HG02798 (cell line): ENCODE measurements at regions not wholly inside any gene's neighbourhood (a gene's known extent, or its start where the extent isn't known, plus 50 kb on each side); places are given as distances from the start of the nearest gene placed in this dataset.

ENCODE experiments used
- ATAC-seq: cut with Tn5 transposase; IDR thresholded peaks from one replicate; pipeline ENCODE4 v1.9.1; 2021; ENCODE audit warnings: mild to moderate bottlenecking; ENCODE audit not compliant: unreplicated experiment, poor library complexity

GRCh38 chr2:120561379-120562035 is 174.2 kb upstream of the GLI2 start:
- no peak for ATAC-seq

DNA sequence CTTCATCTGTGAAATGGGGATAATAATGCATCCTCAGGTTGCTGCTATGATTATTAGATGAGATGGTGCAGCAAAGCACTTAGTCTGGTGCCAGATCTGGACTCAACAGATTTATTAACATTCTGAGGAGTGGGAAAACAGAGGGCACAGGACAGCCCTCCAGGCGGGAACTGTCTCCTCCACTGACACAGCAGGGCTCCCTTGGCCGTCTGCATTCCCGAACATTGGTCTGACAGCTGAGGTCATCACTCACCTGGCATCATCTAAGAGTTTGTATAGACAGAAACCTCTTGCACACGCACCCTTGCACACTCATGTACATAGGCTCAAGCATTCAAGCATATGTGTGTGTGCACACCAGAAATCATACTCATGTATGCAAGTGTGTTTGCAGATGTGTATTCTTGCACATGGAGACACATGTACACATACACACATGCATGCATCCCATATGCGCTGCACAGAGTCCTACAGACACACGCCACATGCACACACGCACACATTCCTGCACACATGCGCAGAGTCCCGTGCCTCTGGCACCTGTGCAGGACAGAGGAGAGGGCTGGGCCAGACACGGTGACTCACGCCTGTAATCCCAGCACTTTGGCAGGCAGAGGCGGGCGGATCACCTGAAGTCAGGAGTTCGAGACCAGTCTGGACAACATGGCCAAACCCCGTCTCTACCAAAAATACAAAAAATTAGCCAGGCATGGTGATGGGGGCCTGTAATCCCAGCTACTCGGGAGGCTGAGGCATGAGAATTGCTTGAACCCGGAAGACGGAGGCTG is 173.3 kb upstream of the GLI2 start:
- no peak for ATAC-seq

DNA sequence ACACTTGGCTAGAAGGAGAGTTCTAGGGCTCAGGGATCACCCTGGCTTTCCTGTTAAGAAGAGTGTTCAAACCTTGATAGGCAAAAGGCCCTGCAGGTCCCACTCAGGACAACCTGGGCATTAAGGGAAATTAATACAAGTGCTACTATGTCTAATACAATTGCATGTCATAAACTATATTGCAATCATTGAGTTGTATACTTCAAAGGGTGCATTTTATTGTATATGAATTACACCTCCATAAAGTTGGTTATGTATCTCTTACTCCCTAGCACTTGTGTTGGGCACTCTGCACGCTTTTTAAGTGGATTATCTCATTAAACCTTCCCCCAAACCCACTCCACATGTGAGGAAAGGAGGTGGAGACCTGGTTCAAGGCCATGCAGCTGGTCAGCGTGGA is 172.1 kb upstream of the GLI2 start:
- ATAC-seq: no peak

GRCh38 chr2:120564213-120565094 is 171.2 kb upstream of the GLI2 start:
- ATAC-seq: no peak

DNA sequence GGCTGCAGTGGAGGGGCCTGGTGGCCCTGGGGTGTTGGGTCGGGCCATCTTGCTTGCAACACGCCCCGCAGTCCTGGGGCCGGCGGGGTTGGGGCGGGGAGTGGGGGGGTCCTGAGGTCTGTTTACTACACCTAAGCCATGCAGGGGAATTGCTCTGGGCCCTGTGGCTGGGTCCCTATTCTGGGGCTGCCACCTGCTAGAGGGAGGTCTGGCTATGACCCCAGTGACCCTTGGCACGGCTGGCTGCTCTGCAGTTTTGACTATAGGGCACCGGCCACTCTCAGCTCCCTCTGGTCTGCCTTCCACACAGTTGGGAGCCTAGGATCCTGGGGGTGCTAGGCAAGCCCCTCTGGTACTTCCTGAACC is 170.6 kb upstream of the GLI2 start:
- no peak for ATAC-seq

GRCh38 chr2:120565929-120566328 is 169.7 kb upstream of the GLI2 start:
- no peak for ATAC-seq

- ATAC-seq: no peak
Observed at GRCh38 chr2:120566331-120567035, 169.2 kb upstream of the GLI2 start.

DNA sequence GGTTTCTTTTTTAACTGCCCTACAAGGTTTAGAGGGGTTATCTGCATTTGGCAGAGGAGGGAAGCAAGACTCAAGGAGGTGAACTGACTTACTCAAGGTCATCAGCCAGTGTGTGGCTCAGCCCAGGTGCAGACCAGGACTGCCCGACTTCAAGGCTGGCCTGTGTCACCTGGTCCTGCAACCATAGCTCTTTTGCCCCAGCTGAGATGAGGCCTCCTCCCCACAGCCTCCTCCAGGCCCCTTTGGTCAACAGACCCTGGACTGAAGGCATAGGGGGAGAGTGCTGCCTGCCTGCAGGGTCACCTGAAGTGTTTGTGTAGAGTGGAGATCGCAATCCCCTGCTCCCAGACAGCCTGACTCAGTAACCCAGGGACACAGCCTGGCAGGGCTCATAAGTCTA is 168.5 kb upstream of the GLI2 start:
- no peak for ATAC-seq

DNA sequence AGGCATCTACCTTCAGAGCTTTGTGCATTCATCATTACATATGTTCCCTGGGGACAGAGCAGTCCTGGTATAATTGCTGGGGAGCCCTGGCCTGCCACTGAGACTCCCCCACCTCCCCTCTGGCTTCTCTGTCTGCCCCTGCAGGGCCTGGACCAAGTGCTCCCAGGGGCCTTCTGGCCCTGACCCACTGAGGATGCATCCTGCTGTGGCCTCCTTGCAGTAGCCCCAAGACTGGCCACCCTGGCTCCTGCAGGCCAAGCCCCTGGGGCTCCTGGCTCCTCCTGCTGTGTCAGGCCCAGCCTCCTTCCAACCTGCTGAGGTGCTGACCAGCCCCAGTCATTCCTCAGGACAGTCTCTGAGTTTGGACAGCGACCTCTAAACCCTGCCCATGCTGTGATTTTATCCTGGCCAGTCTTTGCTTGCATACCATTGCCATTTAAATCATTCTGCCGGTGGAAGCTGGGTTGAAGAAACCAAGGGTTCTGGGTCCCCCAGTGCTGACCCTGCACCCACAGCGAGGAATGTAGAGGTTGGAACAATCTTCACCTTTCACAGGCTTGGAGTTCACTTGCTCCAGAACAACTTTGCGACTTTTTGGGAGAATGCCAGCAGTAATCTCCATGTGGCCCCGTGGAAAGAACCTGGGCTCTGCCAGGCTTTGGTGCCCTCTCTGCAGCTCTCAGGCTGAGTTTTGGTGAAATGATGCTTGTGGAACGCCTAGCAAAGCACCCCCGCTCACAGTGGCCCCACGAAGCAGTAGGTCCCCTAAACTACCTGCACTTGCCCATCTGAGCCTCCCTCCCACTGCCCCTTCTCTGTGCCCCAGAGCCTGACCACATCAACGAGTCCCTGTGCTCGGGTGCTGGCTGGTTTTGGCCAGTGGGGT is 167.3 kb upstream of the GLI2 start:
- no peak for ATAC-seq

- ATAC-seq: no peak
Observed at GRCh38 chr2:120568975-120569268, 166.7 kb upstream of the GLI2 start.

DNA sequence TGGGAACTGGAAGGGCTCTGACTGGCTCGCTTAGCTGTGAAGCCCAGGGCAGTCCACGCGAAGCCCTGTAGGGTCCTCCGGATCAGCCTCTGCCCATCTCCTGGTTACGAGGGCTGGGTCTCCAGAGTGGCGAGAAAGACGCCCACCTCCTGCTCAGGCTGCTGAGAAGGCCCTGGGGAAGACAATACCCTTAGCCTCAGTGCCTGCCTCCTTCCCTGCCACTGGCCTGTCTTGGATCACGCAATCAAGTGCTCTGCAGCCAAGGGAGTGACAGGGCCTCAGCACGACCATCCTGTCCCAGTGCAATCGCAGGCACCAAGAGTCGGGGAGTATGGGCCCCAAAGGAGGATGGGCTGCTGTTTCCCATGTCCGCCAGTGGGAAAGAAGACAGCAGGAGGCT is 165.7 kb upstream of the GLI2 start:
- ATAC-seq: no peak

GRCh38 chr2:120570546-120570945 is 165.1 kb upstream of the GLI2 start:
- ATAC-seq: no peak

GRCh38 chr2:120571015-120571728 is 164.5 kb upstream of the GLI2 start:
- no peak for ATAC-seq

GRCh38 chr2:120572226-120572625 is 163.4 kb upstream of the GLI2 start:
- no peak for ATAC-seq

- no peak for ATAC-seq
Observed at GRCh38 chr2:120574620-120575019, 161.0 kb upstream of the GLI2 start.

- no peak for ATAC-seq
Observed at GRCh38 chr2:120575966-120576365, 159.7 kb upstream of the GLI2 start.

DNA sequence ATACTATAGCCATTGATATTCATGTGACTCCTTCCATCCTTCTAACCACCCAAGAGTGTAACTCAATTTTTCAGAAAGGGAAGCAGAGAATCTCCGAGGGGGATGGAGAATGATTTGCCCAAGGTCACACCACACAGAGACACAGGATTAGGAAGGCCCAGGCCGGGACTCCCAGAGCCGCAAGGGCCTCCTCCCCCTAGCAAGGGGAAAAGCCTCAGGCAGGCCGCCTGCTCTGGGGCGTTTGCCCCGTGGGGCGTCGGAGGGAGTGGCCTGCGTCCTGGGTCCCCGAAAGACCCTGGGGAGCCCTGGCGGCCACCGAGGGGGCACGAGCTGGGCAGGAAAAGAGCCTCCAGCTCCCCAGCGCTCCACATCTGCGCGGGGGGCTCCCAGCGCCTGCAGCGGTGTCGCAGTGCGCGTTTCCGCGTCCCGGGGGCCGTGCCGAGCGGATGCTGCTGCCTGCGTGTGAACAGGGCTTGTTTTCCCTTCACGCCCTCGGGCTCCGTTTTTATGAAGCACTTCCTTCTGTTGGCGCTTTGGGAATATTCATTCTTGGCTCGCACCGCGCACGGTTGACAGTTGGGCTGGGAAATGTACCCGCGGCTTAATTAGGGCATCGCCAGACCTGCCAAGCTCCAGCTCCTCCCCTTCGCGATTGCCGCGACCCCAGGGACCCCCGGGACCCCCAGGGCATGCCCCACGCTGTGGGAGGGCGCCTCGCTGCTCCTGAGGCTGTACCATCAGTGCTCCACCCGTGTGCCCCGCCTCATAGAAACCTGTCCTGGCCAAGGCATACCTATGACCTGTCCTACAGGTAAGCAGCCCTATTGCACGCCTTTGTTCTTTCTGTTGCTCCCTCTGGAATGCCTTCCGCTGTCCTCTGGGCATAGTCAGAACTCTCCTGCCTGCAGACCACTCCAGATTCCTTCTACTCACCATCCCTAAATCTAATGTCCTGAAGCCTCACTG is 158.9 kb upstream of the GLI2 start:
- ATAC-seq: no peak

- no peak for ATAC-seq
Observed at GRCh38 chr2:120577721-120578295, 157.9 kb upstream of the GLI2 start.
